ENCODE measurements at regions not wholly inside any gene's neighbourhood (a gene's known extent, or its start where the extent isn't known, plus 50 kb on each side); places are given as distances from the start of the nearest gene placed in this dataset.

- H3K79me2 ChIP-seq (ENCODE audit: control insufficient read depth, insufficient read depth, low read length): no peaks in the 10 kb centered on the region
- no peak overlapping the region for H3K9ac ChIP-seq (ENCODE audit: control insufficient read depth, insufficient read depth, low read length)
- in situ Hi-C loops (cut with MboI): no loop called here
- SMC1A ChIA-PET (ENCODE audit: uncharacterized antibody, unreplicated experiment): interaction anchor here (0.9 to 1.1 kb wide), 2 partner anchors 61 to 72 kb away, joined by 3 to 4 read pairs; no protein-coding TSS in a partner anchor
- H2AFZ ChIP-seq (ENCODE audit: control insufficient read depth, low read depth, low read length): no peak overlapping the region
- H3K4me3 ChIP-seq: no peak overlapping the region
- H3K27me3 ChIP-seq (replicated peaks in 1 of 2; ENCODE audit: control insufficient read depth in 2 of 2, insufficient read depth in 2 of 2, low read length in 1 of 2): no peaks in the 10 kb centered on the region
- no peak for FAIRE-seq
- 29% methylated on average over 6 of the region's 6 CpGs for WGBS (ENCODE audit: insufficient coverage, insufficient replicate concordance, low lambda C conversion rate, missing lambda C conversion rate)
- CTCF ChIA-PET: no interaction called here
- no peak overlapping the region for H3K27ac ChIP-seq (ENCODE audit: control insufficient read depth, insufficient read depth)
- H3K4me1 ChIP-seq (ENCODE audit: control insufficient read depth, insufficient read depth, low read length): no peaks in the 10 kb centered on the region
- RAD21 ChIA-PET (ENCODE audit: unreplicated experiment): no interaction called here
- no peaks in the 10 kb centered on the region for H4K20me1 ChIP-seq (ENCODE audit: control insufficient read depth, insufficient read depth)
- intact Hi-C loops (cut with micrococcal nuclease; ENCODE audit: unreplicated experiment): no loop called here
- DNase-seq (ENCODE audit: low read depth, low spot score): no peak
- TF ChIP-seq KDM1A (IDR thresholded peaks at IDR 0.05; ENCODE audit: borderline replicate concordance) (no peak), CBX3 (IDR thresholded peaks at IDR 0.05; ENCODE audit: borderline replicate concordance, low read depth) (no peak), CHD1 (IDR thresholded peaks at IDR 0.05; ENCODE audit: low read depth, low read length) (no peak), SMARCA5 (IDR thresholded peaks at IDR 0.05) (no peak), NR2F1 (conservative IDR thresholded peaks at IDR 0.05) (no peak), ETV6 (conservative IDR thresholded peaks at IDR 0.05 in 1 of 2, IDR thresholded peaks at IDR 0.05 in 1 of 2; ENCODE audit: borderline replicate concordance in 1 of 2, low read depth in 1 of 2) (no peak), NFYA (IDR thresholded peaks at IDR 0.05; ENCODE audit: borderline replicate concordance, low read depth, low read length) (no peak), CREM (IDR thresholded peaks at IDR 0.05; ENCODE audit: low read depth) (no peak), PAX8 (IDR thresholded peaks at IDR 0.05) (no peak), ATF3 (IDR thresholded peaks at IDR 0.05; ENCODE audit: borderline replicate concordance, extremely low read depth, low read depth, low read length) (no peak), HCFC1 (IDR thresholded peaks at IDR 0.05; ENCODE audit: low read length) (no peak), TCF12 (IDR thresholded peaks at IDR 0.05; ENCODE audit: low read depth, low read length) (no peak), WRNIP1 (IDR thresholded peaks at IDR 0.05; ENCODE audit: borderline replicate concordance, low read depth, low read length) (no peak)
- TF ChIP-seq, protein P1, sequence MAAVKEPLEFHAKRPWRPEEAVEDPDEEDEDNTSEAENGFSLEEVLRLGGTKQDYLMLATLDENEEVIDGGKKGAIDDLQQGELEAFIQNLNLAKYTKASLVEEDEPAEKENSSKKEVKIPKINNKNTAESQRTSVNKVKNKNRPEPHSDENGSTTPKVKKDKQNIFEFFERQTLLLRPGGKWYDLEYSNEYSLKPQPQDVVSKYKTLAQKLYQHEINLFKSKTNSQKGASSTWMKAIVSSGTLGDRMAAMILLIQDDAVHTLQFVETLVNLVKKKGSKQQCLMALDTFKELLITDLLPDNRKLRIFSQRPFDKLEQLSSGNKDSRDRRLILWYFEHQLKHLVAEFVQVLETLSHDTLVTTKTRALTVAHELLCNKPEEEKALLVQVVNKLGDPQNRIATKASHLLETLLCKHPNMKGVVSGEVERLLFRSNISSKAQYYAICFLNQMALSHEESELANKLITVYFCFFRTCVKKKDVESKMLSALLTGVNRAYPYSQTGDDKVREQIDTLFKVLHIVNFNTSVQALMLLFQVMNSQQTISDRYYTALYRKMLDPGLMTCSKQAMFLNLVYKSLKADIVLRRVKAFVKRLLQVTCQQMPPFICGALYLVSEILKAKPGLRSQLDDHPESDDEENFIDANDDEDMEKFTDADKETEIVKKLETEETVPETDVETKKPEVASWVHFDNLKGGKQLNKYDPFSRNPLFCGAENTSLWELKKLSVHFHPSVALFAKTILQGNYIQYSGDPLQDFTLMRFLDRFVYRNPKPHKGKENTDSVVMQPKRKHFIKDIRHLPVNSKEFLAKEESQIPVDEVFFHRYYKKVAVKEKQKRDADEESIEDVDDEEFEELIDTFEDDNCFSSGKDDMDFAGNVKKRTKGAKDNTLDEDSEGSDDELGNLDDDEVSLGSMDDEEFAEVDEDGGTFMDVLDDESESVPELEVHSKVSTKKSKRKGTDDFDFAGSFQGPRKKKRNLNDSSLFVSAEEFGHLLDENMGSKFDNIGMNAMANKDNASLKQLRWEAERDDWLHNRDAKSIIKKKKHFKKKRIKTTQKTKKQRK (IDR thresholded peaks at IDR 0.05; ENCODE audit: low read depth, low read length): no peak
- TF ChIP-seq, protein P2, sequence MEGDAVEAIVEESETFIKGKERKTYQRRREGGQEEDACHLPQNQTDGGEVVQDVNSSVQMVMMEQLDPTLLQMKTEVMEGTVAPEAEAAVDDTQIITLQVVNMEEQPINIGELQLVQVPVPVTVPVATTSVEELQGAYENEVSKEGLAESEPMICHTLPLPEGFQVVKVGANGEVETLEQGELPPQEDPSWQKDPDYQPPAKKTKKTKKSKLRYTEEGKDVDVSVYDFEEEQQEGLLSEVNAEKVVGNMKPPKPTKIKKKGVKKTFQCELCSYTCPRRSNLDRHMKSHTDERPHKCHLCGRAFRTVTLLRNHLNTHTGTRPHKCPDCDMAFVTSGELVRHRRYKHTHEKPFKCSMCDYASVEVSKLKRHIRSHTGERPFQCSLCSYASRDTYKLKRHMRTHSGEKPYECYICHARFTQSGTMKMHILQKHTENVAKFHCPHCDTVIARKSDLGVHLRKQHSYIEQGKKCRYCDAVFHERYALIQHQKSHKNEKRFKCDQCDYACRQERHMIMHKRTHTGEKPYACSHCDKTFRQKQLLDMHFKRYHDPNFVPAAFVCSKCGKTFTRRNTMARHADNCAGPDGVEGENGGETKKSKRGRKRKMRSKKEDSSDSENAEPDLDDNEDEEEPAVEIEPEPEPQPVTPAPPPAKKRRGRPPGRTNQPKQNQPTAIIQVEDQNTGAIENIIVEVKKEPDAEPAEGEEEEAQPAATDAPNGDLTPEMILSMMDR (IDR thresholded peaks at IDR 0.05 in 2 of 3, conservative IDR thresholded peaks at IDR 0.05 in 1 of 3; ENCODE audit: control insufficient read depth in 2 of 3, extremely low read depth in 1 of 3, insufficient read depth in 1 of 3, low read depth in 3 of 3, low read length in 3 of 3): no peak
- no peaks in the 10 kb centered on the region for H3K36me3 ChIP-seq (ENCODE audit: control insufficient read depth in 2 of 2, insufficient read depth in 2 of 2, low read length in 1 of 2)
- no TSS peak for BruUV-seq (replicated peaks)
- ATAC-seq: no peak
- no peaks in the 10 kb centered on the region for H3K9me3 ChIP-seq (replicated peaks; ENCODE audit: control insufficient read depth, insufficient read depth, low read length)
- no peak overlapping the region for H3K4me2 ChIP-seq (ENCODE audit: control insufficient read depth, insufficient read depth)
- POLR2A ChIA-PET: no interaction called here
These were observed 614.1 kb downstream of the EBF1 start for GRCh38 chr5:158485604-158486081.
